HG02759 (cell line): ENCODE measurements at regions not wholly inside any gene's neighbourhood (a gene's known extent, or its start where the extent isn't known, plus 50 kb on each side); places are given as distances from the start of the nearest gene placed in this dataset.
"Not testable (repeated sequence)": the region's sequence is repeated elsewhere in the genome, so short reads cannot be mapped to it uniquely, and the experiment has no call there.

Experiments
- ATAC-seq: cut with Tn5 transposase; IDR thresholded peaks from one replicate; pipeline ENCODE4 v1.9.1; 2021; ENCODE audit warnings: mild to moderate bottlenecking, moderate library complexity; ENCODE audit not compliant: unreplicated experiment

DNA sequence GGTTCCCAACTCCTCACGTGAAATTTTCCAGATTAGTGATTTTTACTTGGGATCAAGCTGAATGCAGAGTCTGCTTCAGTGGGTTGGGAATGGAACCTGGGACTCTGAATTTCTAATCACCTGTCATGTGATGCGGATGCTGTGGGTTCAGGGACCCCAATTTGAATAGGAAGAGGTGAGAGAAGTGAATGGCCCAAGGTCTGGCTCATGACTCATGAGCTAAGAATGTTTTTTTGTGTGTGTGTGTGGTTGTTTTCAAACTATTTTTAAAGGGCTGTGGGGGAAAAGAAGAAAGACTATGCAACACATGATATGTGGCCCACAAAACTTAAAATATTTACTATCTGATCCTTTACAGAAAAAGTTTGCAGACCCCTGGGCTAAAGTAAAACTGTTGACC is 108.5 kb upstream of the CYRIA start:
- no peak for ATAC-seq

- ATAC-seq: peak; percentile 78
These were observed 107.6 kb upstream of the CYRIA start for GRCh38 chr2:16773080-16773713.

DNA sequence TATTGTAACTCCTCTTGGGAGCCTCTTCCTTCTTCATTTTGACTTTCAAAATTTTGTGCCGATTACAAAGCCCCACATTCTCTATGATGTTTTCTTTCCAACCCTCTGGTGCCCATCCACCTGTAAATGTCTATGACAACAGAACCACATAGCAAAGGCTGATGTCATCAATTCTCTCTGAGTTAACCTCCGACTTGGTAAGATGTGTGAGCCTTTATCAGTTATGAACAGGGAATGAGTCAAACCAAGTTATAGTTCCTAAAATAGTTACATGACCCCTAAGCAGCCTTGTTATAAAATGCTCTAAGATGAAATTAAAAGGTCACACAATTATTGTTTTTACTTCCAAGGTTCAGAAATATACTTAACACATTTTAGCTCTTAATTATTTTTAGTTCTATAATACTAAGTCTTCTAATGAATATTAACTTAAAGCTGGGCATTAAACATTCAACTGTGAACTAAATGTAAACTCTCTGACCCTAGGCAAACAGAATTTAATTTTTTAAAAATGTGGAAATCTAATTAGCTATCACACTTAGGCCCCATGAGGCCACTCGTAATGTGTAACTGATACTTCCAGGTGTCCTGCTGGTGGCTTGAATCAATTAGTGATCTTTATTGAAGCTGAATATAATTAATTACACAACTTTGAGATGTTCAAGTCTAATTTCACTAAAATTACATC is 102.3 kb upstream of the CYRIA start:
- ATAC-seq: no peak

DNA sequence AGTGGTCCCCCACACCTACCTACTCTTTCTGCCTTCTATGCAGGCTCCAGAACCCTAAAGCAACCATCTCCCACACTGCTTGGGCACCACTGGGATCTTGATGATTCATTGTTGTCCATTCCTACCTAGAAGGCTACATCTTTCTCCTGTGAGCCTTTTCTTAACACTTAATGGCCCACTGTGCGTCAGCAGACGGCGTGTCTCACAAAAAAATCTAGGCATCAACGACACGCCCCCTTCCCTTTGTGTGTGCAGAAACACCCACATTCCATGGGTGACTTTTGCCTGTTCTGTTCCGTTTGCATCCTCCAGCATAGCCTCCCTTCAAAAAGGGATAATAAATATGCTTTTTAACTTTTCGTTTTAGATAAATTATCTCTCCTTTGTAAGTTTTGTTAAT is 99.7 kb upstream of the CYRIA start:
- ATAC-seq: no peak

- ATAC-seq: no peak
These were observed 98.9 kb upstream of the CYRIA start for GRCh38 chr2:16764487-16764886.

- no peak for ATAC-seq
These were observed 97.9 kb upstream of the CYRIA start for GRCh38 chr2:16763493-16763899.

DNA sequence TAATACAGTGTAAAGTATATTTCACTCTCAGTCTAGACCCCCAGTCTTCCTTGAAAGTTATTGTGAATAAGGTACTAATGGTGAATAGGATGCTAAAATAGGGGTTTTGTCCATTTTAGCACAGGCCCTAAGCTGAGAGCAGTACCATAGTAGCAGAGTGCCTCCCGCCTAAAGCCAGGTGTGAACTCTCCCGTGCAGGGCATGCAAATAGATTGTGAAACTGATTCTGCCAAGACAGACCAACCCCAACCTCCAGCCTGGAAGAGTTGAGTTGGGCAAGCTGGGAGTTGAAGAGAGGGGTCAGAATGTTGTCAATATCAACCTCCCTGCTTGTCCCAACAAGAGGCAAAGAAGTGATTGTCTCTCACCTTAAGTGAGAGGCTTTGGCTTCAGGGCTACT is 97.4 kb upstream of the CYRIA start:
- no peak for ATAC-seq

DNA sequence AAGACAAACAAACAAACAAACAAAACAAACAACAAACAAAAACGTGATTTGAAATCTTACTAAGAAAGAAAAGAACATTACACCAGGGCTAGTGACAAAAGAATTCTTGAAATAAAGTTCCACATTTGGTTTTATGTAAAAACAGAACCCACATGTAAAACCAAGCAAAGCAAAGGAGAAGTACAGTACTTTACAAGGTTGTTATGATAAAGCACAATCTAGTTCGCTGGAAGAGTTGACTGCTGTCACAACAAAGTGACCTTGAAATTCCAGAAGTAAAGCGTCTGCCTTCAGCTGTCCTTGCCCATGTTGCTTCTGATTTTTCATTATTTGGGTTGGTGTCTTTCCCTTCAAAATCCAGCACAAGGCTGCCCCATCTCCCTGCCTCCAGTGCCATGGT is 94.8 kb upstream of the CYRIA start:
- ATAC-seq: no peak

DNA sequence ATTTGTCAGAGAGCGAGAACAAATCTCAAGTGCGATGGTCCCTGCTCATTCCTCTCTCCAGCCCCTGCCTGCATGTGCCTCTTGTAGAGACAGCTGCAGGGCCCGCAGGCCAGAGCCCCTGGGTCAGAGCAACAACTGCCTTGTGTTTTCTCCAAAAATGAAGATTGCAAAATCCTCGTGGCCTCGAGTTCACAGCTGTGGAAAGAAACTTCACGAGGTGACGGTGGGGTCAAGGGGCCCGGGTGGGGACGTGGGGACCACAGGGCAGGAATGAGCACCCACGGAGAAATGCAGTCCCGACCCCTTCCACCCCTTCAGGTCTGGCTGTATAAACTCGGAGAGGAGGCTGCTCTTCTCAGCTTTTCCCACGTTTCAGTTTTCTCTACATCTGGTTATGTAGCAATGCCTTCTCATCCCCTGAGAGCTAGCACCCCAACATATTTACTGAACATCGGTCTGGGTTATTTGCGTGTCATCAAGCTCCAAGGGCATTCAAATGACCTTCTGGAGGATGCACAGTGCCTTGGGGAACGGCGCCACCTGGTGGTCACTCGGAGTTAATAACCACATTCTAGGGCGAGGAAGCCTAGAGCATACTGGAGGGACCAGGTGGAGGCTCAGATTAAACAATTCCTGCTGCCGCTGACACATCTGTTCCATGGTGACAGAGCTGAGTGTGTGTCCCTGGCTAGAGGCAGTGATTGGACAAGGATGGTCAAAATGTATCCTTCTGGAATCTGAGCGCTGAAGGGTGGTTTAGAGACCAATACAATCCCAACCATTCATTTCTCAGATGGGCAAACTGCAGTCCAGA is 91.4 kb upstream of the CYRIA start:
- peak; percentile 94 for ATAC-seq

DNA sequence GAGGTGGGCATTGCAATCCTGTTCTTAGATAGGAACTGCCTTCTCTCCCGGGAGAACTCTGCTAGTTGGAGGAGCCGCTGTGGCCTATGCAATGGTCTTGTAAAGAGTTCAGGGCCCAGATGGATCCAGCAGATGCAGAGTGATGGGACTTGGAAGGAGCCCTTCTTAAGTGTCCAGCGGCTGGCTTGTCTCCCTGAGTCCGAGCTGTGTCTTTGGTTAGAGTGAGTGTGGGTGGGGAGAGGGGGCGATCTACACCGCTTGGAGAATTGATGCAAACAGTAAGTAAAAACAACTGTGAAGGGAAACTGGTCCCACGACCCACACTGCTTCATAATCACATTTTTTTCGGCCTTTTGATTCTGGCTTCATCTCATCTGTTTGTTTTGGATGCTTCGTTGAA is 89.8 kb upstream of the CYRIA start:
- no peak for ATAC-seq

DNA sequence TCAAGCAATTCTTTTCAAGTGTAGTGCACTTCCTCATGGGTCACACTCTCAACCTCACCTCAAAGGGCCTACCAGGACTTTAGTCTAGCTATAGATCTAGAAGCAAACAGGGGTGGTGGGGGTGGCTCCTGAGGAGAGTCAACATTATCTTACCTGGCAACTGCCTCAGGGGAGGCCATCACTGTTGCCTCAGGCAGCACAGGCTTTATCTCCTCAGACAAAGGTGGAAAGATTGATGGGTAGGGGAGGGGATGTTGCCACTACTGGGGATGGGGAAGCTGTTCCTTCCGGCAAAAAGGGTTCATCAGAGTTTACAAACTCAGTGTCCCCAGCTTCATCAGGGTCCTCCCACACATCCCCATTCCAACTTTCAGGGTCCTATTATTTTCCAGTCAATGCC is 87.4 kb upstream of the CYRIA start:
- not testable (repeated sequence) for ATAC-seq

DNA sequence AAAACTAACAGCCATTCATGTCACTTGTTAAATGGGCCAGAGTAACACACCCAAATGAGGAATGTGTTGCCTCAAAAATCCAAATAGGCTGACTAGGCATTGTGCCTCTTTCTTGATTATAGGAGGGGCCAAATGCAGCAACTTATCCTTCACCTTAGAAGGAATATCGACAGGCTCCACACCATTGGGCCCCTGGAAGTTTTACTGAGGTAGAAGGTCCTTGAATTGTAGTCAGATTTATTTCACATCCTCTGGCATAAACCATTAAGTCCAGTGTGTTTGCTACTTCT is 85.2 kb upstream of the CYRIA start:
- ATAC-seq: not testable (repeated sequence)

DNA sequence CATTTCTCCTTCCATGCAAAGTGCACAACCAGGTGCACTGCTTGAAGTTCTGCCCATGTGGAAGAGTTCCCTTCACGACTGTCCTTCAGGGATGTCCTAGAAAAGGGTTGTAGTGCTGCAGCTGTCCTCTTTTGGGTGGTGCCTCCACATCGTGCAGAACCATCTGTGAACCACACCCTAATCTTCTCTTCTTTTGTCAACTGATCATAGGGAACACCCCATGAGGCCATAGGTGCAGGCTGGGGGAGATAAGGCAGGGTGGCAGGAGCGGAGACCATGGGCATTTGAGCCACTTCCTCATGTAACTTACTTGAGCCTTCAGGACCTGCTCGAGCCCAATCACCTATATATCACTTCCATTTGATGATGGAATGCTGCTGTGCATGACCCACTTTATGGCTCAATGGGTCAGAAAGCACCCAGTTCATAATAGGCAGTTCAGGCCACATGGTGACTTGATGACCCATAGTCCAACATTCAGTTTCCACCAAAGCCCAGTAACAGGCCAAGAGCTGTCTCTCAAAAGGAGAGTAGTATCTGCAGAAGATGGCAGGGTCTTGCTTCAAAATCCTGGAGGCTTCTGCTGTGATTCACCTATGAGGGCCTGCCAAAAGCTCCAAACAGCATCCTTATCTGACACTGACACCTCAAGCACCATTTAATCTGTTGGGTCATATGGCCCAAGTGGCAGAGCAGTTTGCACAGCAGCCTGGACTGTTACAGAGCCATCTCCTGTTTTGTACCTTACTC is 84.7 kb upstream of the CYRIA start:
- no peak for ATAC-seq

- not testable (repeated sequence) for ATAC-seq
These were observed 83.1 kb upstream of the CYRIA start for GRCh38 chr2:16748511-16749266.

DNA sequence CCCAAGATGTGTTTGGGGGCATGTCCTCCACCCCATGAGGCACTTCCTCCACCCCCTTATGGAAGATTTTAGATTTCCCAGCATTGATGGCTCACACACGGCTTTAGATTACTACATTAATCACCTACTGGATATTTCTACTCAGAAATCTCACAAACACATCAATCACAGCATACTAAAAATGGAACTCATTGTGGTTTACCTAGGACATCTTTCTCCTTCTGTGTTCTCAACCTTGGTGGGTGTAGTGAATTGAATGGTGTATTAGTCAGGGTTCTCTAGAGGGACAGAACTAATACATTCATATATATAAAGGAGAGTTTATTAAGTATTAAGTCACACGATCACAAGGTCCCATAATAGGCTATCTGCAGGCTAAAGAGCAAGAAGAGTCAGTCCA is 82.1 kb upstream of the CYRIA start:
- ATAC-seq: no peak

DNA sequence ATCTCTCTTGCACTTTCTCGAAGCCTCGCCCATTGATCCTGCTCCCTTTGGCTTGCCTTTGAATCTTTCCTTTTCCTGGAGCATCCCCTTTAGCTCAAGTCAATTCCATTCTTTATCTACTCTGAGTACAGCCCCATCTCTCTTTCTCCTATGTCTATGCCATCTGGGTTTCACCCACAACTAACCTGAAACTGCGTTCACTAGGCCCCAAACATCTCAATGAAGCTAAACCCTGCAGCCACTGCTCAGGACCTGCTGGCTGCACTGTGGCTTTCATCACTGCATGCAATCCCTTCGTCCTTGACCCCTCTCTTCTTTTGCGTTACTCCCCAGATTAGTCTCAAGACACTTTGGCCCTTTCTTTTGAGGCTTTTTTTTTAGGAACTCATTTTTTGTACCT is 81.6 kb upstream of the CYRIA start:
- ATAC-seq: no peak

GRCh38 chr2:16746833-16747232 is 81.2 kb upstream of the CYRIA start:
- no peak for ATAC-seq

GRCh38 chr2:16746329-16746728 is 80.7 kb upstream of the CYRIA start:
- no peak for ATAC-seq

DNA sequence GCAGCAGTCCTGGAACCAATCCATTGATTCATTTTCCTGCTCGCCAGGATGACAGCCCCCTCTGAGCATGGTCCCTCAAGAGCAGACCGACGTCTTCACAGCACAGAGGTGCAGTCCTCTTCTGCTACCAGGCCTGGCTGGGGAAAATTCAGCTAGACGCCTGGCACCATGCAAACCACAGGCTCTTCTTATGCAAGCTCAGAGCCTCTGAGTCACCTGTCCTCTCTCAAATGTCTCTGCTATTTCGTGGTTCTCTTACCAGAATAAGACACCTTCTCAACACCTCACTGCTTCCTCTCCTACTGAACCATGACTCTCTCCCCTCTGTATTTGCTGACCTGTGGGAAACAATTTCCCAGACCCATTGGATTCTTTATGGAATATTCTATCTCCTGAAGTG is 79.8 kb upstream of the CYRIA start:
- ATAC-seq: no peak

- no peak for ATAC-seq
These were observed 78.9 kb upstream of the CYRIA start for GRCh38 chr2:16744521-16744920.

DNA sequence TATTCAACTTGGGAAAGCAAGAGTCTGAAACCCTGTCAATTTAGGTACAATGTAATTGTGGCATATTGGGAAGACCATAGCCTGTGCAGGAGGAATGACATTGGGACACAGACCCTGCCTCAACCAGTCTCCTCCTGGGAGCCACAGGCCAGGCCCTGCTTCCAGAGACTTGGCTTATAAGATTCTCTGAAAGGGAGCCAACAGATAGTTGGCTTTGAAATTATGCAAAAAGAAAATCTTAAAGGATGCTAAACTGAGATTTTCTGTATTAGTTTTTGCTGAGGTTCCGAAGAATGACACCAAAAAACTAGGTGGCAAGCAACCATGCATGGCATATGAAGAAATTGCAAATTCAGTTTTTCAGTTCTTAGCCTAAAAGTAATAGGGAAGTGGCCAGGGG is 76.4 kb upstream of the CYRIA start:
- no peak for ATAC-seq
